NB4 (cell line): ENCODE measurements at regions not wholly inside any gene's neighbourhood (a gene's known extent, or its start where the extent isn't known, plus 50 kb on each side); places are given as distances from the start of the nearest gene placed in this dataset.

Experiments
- DNase-seq: peaks from one replicate; pipeline ENCODE4 v3.0.0; 2010; ENCODE audit warnings: low read depth
- H3K4me3 ChIP-seq: one replicate; pipeline ENCODE4 v1.5.1; 2011; ENCODE audit warnings: mild to moderate bottlenecking, low read depth, low read length, moderate library complexity
- CTCF ChIP-seq: IDR thresholded peaks from one replicate; pipeline ENCODE4 v1.5.1; 2012; ENCODE audit warnings: low read depth, low read length
- MAX ChIP-seq: IDR thresholded peaks from 2 replicates; pipeline ENCODE4 v1.6.1; 2011; ENCODE audit warnings: low read depth, low read length
- MYC ChIP-seq: IDR thresholded peaks from 2 replicates; pipeline ENCODE4 v1.6.1; 2011; ENCODE audit warnings: low read depth, low read length
- POLR2A ChIP-seq: IDR thresholded peaks from 2 replicates; pipeline ENCODE4 v1.6.1; 2011; ENCODE audit warnings: mild to moderate bottlenecking; ENCODE audit not compliant: insufficient read length; ENCODE audit errors: extremely low read depth

- H3K4me3 ChIP-seq, result no peak overlapping the region
- no peak for TF ChIP-seq CTCF
- TF ChIP-seq MYC, result no peak
- DNase-seq, result no peak
Measured at GRCh38 chr17:69788957-69789356, 286.1 kb upstream of the KCNJ16 start.

- no peak for DNase-seq
- no peak overlapping the region for H3K4me3 ChIP-seq
- TF ChIP-seq POLR2A (no peak), MAX (no peak), MYC (no peak), CTCF (no peak)
Measured at GRCh38 chr17:69796078-69796477, 278.9 kb upstream of the KCNJ16 start.

- DNase-seq, result no peak
- TF ChIP-seq MAX (no peak), MYC (no peak), CTCF (no peak), POLR2A (no peak)
- no peak overlapping the region for H3K4me3 ChIP-seq
Measured at GRCh38 chr17:69800870-69801269, 274.2 kb upstream of the KCNJ16 start.

- DNase-seq, result no peak
- no peak overlapping the region for H3K4me3 ChIP-seq
- no peak for TF ChIP-seq MAX
Measured at GRCh38 chr17:69801368-69801767, 273.7 kb upstream of the KCNJ16 start.

GRCh38 chr17:69802045-69802740 lies 272.8 kb upstream of the KCNJ16 start:
- DNase-seq, result no peak

GRCh38 chr17:69809331-69809730 lies 265.7 kb upstream of the KCNJ16 start:
- H3K4me3 ChIP-seq, result no peak overlapping the region
- TF ChIP-seq CTCF, result no peak
- no peak for TF ChIP-seq MYC
- TF ChIP-seq MAX, result no peak
- no peak for TF ChIP-seq POLR2A
- DNase-seq, result no peak

More at GRCh38 chr17:69802045-69802740, 272.8 kb upstream of the KCNJ16 start:
- no peak overlapping the region for H3K4me3 ChIP-seq
- TF ChIP-seq MYC (no peak), CTCF (no peak), MAX (no peak), POLR2A (no peak)
